ENCODE measurements at regions not wholly inside any gene's neighbourhood (a gene's known extent, or its start where the extent isn't known, plus 50 kb on each side); places are given as distances from the start of the nearest gene placed in this dataset.
"Not testable (repeated sequence)": the region's sequence is repeated elsewhere in the genome, so short reads cannot be mapped to it uniquely, and the experiment has no call there.

DNA sequence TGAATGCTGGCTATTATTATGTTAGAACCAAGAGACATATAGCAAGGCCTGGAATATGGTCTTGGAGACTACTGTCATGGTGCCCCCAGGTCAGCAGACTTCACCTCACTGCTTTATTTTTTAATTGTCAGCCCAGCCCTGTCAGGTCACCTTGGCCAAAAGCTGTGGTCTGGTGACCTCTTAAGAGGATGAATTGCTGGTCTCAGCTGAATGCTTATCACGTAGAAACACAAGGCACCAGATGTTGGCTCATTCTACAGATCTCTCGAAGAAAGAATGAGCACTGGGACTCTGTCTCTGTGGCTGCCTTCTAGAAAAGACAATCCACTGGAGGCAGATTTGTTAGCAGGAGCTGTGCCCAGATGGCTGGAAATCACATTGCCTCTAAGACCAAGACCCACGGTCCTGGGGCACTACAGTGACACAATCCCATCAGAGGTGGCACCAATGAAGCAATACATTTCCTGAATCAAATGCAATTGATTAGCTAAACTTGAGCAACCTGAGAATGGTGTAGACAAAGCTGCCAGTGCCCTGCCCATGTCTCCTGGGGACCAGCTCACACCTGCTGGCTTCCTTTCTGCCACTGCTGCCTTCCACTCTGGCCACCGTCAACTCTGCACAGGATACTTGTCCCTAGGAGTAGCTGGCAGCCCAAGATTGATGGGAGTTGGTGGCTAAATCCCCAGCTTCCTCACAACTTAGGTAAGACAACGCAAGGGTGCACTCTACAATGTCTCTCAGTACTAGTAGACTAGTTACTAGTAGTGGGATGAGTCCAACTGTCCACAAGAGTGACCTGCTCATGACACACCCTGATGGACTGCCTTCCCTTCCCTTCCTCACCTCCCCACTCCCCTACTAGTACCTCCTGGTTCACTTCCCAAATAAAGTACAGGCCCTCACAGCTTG is 384.9 kb upstream of the PROK2 start:
- no peak for FAIRE-seq
- DNase-seq (ENCODE audit: insufficient read length, low spot score) = no peak
- TF ChIP-seq POLR2A (IDR thresholded peaks at IDR 0.05; ENCODE audit: low read depth, low read length) = no peak

DNA sequence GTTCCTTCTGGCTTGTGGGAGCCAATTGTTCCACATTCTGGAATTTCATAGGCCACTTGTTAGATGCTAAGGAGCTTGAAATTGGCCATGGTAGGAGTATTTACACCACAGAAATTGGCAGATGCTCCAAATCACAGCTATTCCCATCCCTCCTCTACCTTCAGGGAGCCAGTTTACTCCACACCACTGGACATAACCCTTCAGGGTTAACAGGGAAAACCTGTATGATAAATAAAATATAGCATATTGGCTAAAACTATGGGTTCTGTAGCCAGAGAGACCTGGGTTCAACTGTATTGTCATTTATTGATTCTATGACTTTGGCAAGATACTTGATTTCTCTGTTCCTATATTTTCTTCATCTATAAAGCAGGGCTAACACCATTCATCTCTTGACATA is 384.2 kb upstream of the PROK2 start:
- TF ChIP-seq POLR2A (IDR thresholded peaks at IDR 0.05; ENCODE audit: low read depth, low read length) = no peak
- DNase-seq (ENCODE audit: insufficient read length, low spot score) = no peak
- FAIRE-seq = no peak

DNA sequence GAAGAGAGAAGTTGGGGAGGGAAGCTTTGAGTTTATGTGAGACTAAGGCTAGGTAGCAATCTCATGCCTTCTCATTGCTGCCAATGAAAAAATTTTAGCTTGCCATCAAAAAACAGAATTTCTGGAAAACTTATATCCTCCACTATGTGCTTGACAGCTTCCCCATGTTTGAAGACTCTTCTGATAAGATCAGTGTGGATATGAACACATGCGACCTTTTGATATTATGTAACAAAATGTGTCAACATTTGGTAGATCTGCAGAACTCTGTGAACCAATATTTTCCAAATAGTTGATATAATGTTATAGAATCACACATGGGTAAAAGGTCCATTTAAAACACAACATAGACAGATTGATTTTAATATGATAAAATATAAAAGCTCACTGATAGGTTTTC is 380.9 kb upstream of the PROK2 start:
- no peak for TF ChIP-seq POLR2A (IDR thresholded peaks at IDR 0.05; ENCODE audit: low read depth, low read length)
- DNase-seq (ENCODE audit: insufficient read length, low spot score) = no peak
- no peak for FAIRE-seq

DNA sequence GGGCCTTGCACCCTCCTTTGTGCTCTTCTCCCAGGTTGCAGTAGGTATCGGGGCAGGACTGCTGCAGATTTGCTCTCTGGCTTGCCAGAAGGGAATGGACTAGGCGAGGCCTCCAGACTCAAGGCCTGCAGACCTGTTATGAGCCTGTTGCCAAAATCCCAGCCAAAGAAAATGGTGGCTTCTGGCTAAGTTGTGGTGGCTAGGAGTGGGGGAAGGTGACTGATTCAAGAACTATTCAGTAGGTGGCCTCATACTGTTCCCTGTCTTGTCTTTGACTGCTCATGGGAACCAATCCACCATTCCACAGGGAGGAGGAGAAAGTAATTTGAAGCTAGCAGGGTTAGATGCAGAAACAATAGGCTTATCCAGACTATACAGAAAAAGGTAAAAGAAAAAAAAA is 380.4 kb upstream of the PROK2 start:
- FAIRE-seq (no peak), DNase-seq (ENCODE audit: insufficient read length, low spot score) (no peak)
- TF ChIP-seq POLR2A (IDR thresholded peaks at IDR 0.05; ENCODE audit: low read depth, low read length) = no peak

GRCh38 chr3:72164635-72164978 is 379.7 kb upstream of the PROK2 start:
- no peak for TF ChIP-seq POLR2A (IDR thresholded peaks at IDR 0.05; ENCODE audit: low read depth, low read length)
- DNase-seq (ENCODE audit: insufficient read length, low spot score) (no peak), FAIRE-seq (no peak)

- DNase-seq (ENCODE audit: insufficient read length, low spot score) (no peak), FAIRE-seq (no peak)
- TF ChIP-seq POLR2A (IDR thresholded peaks at IDR 0.05; ENCODE audit: low read depth, low read length) = no peak
Measured at GRCh38 chr3:72163809-72164634, 379.1 kb upstream of the PROK2 start.

DNA sequence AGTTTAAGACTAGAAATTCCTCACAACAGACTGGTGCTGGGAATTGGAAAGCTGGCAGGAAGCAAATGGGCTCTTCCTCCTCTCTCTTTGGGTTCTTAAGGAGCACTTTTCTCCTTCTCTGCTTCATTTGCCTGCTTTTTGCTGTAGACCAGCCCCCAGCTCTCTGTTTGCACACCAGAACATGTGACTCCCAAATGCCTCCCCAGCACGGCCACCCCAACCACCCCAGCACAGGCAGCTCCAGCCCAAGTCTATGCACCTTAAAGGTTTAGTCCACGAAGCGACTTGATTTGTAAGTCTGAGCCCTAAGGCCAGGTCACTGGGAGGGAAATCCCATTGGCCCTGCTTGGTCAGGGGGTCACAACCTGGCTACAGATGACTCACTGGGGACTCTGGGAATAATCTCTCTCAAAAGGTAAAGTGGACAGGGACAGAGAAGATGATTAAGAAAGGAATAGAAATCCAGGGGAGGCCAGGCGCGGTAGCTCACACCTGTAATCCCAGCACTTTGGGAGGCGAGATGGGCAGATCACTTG is 377.8 kb upstream of the PROK2 start:
- TF ChIP-seq POLR2A (IDR thresholded peaks at IDR 0.05; ENCODE audit: low read depth, low read length) = no peak
- DNase-seq (ENCODE audit: insufficient read length, low spot score) (no peak), FAIRE-seq (no peak)

GRCh38 chr3:72161881-72162595 is 377.1 kb upstream of the PROK2 start:
- DNase-seq (ENCODE audit: insufficient read length, low spot score) = peak; percentile 37
- FAIRE-seq = no peak
- no peak for TF ChIP-seq POLR2A (IDR thresholded peaks at IDR 0.05; ENCODE audit: low read depth, low read length)

GRCh38 chr3:72161285-72161684 is 376.3 kb upstream of the PROK2 start:
- DNase-seq (ENCODE audit: insufficient read length, low spot score); FAIRE-seq: not testable (repeated sequence)

DNA sequence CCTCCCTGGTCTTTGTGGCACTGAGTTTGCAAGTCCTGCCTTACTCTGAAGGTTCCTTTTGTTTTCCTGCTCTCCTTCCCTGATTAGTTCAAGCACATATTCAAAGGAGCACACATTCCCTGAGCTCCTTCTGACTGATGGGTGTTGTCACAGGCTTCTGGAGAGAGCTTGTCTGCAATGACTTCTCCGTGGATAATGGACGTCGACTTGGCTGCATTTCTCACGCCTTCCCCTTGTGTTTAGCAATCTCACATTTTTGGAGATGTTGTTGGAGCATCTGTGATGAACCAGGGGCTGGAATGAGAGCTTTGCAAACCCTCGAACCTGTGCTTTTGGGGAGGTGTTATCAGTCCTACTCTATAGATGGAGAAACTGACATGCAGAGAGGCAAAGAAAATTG is 375.4 kb upstream of the PROK2 start:
- DNase-seq (ENCODE audit: insufficient read length, low spot score) (no peak), FAIRE-seq (no peak)
- TF ChIP-seq POLR2A (IDR thresholded peaks at IDR 0.05; ENCODE audit: low read depth, low read length) = no peak

DNA sequence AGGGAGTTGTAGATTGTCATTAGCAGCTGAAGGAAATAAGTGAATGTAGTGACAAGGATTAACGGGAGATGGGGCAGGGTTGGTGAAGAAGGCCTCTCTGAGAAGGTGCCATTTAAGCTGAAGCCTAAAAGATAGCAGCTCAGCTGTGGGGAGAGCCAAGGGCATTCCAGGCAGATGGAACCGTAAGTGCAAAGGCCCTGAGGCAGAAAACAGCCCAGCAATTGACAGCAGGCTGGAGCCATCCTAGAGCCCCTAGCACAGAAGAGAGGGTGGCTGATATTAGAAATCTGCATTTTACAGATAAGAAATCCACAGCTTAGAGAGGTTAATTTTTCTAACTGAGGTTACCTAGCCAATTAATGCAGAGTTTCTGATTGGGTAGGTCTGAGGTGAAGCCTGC is 374.5 kb upstream of the PROK2 start:
- DNase-seq (ENCODE audit: insufficient read length, low spot score) (no peak), FAIRE-seq (no peak)
- TF ChIP-seq POLR2A (IDR thresholded peaks at IDR 0.05; ENCODE audit: low read depth, low read length) = no peak

DNA sequence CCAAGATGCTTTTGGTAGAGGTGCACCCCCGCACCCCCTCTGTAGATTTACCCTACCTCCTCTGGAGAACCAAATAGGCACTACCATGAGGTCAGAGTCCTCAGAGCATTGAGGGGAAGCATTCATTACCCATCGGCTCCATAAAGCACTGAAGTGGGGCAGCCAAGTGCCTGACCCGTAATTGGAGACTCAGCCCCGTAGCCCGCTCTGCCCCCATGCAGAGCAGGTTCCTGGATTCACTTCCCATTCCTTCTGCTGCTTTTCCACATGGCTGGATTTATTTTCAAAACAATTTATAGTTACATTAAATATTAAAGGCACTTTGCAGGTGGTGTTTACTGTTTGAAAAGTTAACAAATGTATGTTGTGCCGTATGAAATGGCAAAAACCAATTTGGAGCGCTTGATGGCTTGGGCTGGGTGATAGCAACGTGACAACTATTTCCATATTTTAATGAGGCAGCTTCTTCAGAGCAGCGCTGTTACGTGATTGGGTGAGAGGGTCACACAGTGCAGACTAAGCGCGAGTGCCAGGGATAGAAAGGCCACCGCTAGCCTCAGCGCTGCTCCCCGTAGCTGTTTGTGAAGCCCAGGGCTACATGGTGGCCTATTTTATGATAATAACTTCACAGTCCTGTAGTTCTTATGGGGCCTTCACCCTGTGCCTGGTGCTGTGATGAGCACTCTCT is 373.8 kb upstream of the PROK2 start:
- no peak for TF ChIP-seq POLR2A (IDR thresholded peaks at IDR 0.05; ENCODE audit: low read depth, low read length)
- FAIRE-seq (no peak), DNase-seq (ENCODE audit: insufficient read length, low spot score) (no peak)

Data from H54 (cell line).